ENCODE measurements at regions not wholly inside any gene's neighbourhood (a gene's known extent, or its start where the extent isn't known, plus 50 kb on each side); places are given as distances from the start of the nearest gene placed in this dataset.

DNA sequence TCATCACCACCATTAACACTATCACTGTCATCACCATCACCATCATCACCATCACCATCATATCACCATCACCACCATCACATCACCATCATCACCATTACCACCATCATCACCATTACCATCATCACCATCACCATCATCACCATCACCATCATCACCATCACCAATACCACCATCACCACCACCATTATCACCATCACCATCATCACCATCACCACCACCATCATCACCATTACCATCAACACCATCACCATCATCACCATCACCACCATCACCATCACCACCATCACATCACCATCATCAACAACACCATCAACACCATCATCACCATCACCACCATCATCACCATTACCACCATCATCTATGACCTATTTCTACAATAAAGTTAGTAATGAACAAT, 86.1 kb upstream of the PDE10A start:
- no peaks in the 10 kb centered on the region for H3K27me3 ChIP-seq
- H3K9me3 ChIP-seq = no peaks in the 10 kb centered on the region
- no peak overlapping the region for H3K4me3 ChIP-seq
- no peaks in the 10 kb centered on the region for H3K36me3 ChIP-seq
- no peak for DNase-seq

DNA sequence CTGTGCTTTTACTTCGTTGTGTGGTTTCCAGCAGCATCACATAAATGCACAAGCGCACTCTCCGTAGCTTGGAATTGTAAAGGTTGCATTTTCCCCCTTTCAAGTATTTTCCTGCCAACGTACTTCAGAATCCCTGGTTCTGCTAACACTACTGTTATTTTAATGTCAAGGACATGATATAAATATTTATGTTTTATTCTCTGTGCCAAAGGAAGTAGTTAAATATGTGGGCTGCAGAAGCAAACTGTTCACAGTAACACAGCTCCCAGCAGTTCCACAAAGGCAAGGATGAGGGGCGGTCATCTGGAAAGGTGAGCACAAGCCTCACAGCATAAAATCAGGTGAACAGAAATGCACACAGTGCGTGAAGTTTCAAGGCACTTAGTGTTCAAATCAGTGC, 85.3 kb upstream of the PDE10A start:
- no peaks in the 10 kb centered on the region for H3K9me3 ChIP-seq
- H3K36me3 ChIP-seq = no peaks in the 10 kb centered on the region
- H3K27me3 ChIP-seq = no peaks in the 10 kb centered on the region
- DNase-seq = no peak
- no peak overlapping the region for H3K4me3 ChIP-seq

DNA sequence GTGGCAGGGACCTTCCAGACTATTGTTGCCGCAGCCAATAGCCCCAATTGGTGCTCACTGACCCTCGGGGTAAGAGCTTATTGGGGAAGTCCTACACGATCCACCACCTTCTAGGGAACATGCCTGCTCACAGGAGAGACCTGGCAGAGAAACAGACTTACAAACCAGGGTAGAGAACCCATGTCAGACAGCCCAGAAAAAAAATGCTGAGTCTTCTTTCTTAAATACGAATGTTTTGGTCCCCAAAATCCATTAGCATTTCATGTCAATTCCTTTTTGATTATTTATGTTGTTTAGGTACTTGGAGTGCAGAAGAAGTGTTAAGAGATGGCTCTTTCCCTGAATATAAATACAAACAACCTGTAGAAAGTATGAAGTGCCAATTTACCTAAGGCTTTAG, 84.9 kb upstream of the PDE10A start:
- Histone ChIP-seq H3K27me3 (no peaks in the 10 kb centered on the region), H3K36me3 (no peaks in the 10 kb centered on the region), H3K9me3 (no peaks in the 10 kb centered on the region), H3K4me3 (no peak overlapping the region)
- DNase-seq = no peak

DNA sequence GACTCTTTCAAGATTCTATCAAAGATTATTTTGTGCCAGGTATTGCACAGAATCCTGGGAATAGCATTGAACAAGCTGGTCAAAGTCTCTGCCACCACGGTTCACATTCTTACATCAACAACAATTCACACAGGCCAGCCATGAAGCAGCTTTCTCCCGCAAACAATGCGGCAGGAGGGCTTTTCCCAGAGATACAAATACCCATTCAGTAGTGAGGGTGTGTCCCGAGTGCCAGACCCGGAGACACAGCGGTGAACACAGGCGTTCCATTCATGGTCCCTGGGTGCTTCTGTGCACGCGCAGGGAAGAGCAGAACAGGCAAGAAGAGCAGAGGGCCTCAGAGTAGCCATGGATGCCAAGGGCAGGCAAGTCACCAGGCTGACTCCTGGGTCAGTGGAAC, 83.3 kb upstream of the PDE10A start:
- no peak overlapping the region for H3K4me3 ChIP-seq
- no peaks in the 10 kb centered on the region for H3K9me3 ChIP-seq
- no peak for DNase-seq
- H3K36me3 ChIP-seq = no peaks in the 10 kb centered on the region
- H3K27me3 ChIP-seq = no peaks in the 10 kb centered on the region

DNA sequence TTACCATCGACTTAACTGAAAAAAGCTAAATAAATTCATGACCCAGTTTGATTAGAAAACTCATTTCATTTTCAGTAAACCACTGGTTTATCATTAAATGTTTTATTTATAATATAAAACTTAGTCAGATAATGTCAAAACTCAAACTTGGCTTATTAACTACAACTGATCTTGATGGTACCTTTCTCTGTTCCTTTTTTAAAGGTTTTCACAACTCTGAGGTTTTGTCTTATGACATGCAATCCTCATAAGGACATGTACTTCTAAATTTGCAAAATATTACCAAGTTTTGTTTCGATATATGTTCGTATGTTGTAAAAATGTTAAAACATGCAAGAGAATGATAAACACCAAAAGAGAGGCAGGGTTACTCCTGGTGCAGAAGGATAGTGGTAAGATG, 82.5 kb upstream of the PDE10A start:
- no peaks in the 10 kb centered on the region for H3K36me3 ChIP-seq
- H3K9me3 ChIP-seq = no peaks in the 10 kb centered on the region
- no peak overlapping the region for H3K4me3 ChIP-seq
- H3K27me3 ChIP-seq = no peaks in the 10 kb centered on the region
- DNase-seq = no peak

DNA sequence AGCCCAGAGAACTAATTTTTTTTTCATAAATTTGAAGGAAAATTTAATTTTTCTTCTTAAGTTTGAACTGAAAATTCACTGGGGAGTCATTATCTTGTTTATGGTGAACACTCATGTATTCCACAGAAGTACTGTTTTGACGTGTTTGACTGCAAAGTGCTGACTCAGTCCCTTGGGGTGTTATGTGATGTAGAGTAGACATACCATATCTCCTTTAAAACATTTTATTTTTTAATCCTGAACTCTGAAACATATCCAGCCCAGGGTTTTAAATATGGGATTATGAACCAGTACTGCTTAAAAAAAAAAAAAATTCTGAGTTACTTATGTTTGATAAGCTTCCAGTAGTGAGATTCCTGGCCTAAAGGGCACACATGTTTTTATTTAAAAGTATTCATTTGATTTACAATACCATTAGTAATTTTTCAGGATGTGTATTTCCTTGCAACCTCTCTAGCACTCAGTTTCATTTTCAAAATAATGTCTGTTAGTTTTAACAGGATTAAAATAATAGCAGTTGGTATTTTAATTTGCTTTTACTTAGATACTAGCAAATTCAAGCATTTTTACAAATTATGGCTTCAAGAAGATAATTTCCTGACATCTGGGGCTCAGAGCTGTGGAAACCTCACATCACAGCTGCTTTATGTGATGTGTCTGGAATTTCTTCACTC, 81.7 kb upstream of the PDE10A start:
- no peaks in the 10 kb centered on the region for H3K27me3 ChIP-seq
- H3K4me3 ChIP-seq = no peak overlapping the region
- no peaks in the 10 kb centered on the region for H3K9me3 ChIP-seq
- DNase-seq = no peak
- H3K36me3 ChIP-seq = no peaks in the 10 kb centered on the region

DNA sequence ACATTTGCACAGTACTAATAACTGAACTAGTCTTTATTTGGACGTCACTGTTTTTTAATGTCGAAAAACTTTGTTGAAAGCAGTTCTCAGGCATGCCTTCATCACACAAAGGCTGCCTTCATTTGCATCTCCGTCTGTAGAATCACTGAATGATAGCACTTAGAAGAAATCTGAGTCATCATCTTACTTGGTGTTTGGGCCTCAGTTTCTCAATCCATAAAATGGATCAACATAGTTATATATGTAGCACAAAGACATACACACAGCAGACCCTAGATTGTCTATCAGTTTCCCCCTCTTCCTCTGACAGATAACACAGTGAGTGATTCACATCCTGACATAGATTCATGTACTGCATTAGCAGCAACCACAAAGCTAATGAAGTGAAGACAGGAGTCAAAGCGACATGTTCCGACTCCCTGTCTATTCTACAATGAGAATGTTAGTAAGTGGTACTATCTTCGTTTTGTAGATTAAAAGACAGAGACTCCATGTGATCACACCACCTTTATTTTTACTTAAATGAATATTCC, 80.4 kb upstream of the PDE10A start:
- H3K27me3 ChIP-seq = no peaks in the 10 kb centered on the region
- H3K36me3 ChIP-seq = no peaks in the 10 kb centered on the region
- H3K9me3 ChIP-seq = no peaks in the 10 kb centered on the region
- no peak for DNase-seq
- H3K4me3 ChIP-seq = no peak overlapping the region

DNA sequence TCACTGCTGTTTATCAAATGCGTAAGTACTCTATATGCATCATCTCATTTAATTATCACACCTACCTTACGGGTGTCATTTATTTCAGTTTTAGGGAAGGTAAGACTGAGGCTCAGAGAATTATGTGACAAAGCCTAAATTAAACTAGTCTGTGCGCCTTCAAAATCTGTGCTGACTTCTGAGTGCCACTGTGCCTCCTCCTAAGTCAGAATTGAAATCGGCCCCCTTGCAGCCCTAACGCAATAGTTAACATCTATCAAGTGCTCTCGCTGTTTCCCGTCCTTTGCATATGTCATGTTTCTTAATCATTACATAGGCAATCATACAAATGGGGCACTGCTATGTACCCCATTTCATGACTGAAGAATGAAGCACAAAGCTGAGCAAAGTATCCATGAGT, 79.0 kb upstream of the PDE10A start:
- H3K36me3 ChIP-seq = no peaks in the 10 kb centered on the region
- H3K27me3 ChIP-seq = no peaks in the 10 kb centered on the region
- H3K4me3 ChIP-seq = no peak overlapping the region
- no peaks in the 10 kb centered on the region; the same call in 1 of the 2 replicates for H3K9me3 ChIP-seq
- no peak for DNase-seq

DNA sequence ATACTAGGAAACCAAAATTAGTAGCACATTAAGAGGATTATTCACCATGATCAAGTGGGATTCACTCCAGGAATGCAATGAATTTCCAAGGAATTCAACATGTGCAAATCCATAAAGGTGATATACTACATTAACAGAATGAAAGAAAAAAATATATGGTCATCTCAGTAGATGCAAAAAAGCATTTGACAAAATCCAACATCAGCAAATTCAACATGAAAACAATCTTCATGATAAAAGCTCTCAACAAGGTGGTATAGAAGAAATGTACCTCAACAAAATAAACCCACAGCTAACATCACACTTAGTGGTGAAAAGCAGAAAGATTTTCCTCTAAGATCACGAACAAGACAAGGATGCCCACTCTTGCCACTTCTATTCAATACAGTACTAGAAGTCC, 74.4 kb upstream of the PDE10A start:
- DNase-seq = no peak
- Histone ChIP-seq H3K27me3 (no peaks in the 10 kb centered on the region), H3K9me3 (no peaks in the 10 kb centered on the region; the same call in 1 of the 2 replicates), H3K36me3 (no peaks in the 10 kb centered on the region), H3K4me3 (no peak overlapping the region)

DNA sequence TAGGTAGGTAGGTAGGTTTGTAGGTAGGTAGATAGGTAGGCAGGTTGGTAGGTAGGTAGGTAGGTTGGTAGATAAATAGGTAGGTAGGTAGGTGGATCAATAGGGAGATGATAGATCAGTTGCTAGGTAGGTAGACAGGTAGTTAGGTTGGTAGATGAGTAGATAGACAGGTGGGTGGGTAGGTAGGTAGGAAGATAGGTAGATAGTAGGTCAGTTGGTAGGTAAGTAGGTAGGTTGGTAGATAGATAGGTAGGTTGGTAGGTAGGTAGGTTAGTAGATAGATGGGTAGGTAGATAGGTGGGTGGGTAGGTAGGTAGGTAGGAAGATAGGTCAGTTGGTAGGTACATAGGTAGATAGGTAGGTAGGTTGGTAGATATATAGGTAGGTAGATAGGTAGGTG, 72.0 kb upstream of the PDE10A start:
- H3K9me3 ChIP-seq = no peaks in the 10 kb centered on the region; the same call in 1 of the 2 replicates
- H3K27me3 ChIP-seq = no peaks in the 10 kb centered on the region
- no peaks in the 10 kb centered on the region for H3K36me3 ChIP-seq
- no peak for DNase-seq
- H3K4me3 ChIP-seq = no peak overlapping the region

DNA sequence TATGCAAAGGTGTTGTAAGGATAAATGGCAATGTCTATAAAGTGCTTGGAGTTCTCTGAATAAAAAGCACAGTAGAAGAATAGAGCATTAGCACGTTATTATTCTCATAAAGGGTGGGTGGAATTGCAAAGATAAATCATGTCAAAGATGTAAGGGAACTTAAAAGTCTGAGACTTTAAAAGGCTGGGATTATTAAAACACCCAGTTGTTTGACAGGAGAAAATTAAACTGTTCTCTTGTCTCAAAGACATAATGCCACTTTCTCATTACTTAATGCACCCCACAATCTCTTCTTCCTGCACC, 70.4 kb upstream of the PDE10A start:
- H3K36me3 ChIP-seq = no peaks in the 10 kb centered on the region
- no peaks in the 10 kb centered on the region for H3K27me3 ChIP-seq
- no peak overlapping the region for H3K4me3 ChIP-seq
- DNase-seq = no peak
- no peaks in the 10 kb centered on the region; the same call in 1 of the 2 replicates for H3K9me3 ChIP-seq

DNA sequence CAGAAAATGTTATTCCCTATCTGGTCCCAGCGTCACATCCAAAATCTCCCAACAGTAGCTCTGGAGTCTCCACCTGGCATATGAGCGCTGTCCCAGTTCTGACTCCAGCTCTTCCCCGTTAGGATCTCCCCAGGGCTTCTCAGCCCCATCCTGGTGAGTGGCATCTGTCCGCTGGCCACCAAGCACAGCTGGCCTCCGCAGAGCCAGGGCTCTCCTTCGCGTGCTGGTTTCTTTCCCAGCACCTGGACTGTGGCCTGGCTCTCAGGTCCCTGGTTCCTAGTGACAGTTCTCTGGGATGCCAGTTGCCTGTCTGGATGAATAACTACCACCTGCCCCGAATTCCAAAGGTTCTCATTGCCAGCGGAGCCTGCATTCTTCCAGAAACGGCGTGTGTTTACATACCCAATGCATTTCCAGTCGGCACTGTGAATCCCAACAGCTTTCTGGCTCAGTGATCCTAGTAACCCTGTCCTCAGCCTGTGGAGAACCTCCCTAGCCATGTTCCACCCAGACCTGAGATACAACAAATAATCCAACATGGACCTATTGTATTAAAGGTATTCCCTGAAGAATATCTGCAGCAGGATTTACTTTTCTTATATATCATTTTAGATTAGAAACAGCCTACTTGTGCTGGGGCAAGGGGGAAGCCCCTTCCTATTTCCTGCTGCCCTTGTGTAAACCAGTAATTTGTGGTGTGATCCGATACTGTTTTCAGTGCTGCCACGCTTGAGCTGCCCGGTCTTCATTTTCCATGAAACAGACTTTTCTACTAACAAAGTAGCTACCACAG, 69.9 kb upstream of the PDE10A start:
- H3K36me3 ChIP-seq = no peaks in the 10 kb centered on the region
- H3K27me3 ChIP-seq = no peaks in the 10 kb centered on the region
- H3K4me3 ChIP-seq = no peak overlapping the region
- H3K9me3 ChIP-seq = no peaks in the 10 kb centered on the region; the same call in 1 of the 2 replicates
- DNase-seq = no peak

DNA sequence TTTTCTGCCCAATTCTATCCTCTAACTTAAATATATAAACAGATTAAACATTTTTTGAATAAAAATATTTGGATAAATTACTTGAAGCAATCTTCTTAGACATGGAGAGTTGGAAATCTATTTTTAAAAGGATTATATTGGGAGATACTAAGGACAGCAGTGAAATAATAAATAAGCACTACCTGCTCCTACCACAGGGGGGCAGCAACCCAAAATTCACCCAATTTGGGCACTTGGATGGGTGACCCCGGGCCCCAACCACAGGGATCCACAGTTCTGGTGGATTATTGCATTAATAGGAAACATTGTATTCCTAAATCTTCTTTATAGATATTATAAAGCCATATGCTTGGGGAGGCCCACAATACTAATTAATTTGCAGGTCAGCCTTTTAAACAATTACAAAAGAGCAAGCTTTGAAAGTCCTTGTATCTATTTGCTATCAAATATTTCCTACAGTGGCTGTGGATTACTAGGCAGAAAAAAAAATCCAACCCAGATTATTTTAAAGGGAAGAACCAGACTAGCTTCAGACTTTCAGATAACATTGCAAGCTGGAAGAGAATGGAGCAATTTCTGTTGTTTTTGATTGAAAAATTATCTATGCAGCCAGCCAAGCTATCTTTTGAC, 66.4 kb upstream of the PDE10A start:
- DNase-seq = peak; percentile 17
- H3K36me3 ChIP-seq = no peaks in the 10 kb centered on the region
- no peaks in the 10 kb centered on the region for H3K9me3 ChIP-seq
- H3K4me3 ChIP-seq = no peak overlapping the region
- no peaks in the 10 kb centered on the region for H3K27me3 ChIP-seq

DNA sequence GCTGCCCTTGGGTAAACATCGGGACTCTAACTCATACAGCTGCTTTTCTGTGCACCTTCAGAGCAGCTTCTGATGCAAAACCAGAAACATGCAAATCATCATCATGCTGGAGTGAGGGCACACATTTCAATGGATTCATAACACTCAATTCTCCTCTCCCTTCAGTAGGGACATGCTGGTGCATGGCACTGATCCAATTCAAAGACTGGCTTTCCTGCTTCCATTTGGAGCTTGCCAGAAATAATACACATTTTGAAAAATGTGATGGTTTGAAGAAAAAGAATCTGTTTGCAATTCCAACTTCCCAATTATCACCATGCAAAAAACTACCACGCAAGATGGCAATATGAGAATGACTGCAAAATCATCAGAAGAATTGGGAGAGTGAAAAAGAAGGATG, 65.2 kb upstream of the PDE10A start:
- no peak for DNase-seq

DNA sequence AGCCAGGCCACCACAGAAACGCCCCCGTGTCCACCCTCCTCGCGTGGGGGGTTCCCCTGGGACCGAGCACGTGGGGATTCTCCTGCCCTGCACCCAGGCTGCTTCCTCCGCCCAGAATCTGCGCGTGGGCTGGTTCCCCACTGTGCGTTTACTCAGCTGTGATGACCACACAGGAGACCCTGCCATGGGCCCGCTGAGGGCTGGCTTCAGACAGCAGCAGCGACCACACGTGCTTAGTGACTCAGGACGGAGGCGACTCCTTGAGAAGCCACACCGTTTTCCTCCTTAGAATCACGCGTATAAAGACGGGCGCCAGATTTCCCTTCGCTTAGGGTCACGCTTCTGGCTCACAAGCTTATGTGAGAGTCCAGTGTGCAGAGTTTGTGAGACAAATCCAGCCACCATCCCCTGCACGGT, 63.9 kb upstream of the PDE10A start:
- no peaks in the 10 kb centered on the region for H3K9me3 ChIP-seq
- DNase-seq = peak; percentile 50
- H3K27me3 ChIP-seq = no peaks in the 10 kb centered on the region
- no peaks in the 10 kb centered on the region for H3K36me3 ChIP-seq
- no peak overlapping the region for H3K4me3 ChIP-seq

More for the DNA sequence above, 65.2 kb upstream of the PDE10A start:
- Histone ChIP-seq H3K4me3 (no peak overlapping the region), H3K9me3 (no peaks in the 10 kb centered on the region), H3K36me3 (no peaks in the 10 kb centered on the region), H3K27me3 (no peaks in the 10 kb centered on the region)

DNA sequence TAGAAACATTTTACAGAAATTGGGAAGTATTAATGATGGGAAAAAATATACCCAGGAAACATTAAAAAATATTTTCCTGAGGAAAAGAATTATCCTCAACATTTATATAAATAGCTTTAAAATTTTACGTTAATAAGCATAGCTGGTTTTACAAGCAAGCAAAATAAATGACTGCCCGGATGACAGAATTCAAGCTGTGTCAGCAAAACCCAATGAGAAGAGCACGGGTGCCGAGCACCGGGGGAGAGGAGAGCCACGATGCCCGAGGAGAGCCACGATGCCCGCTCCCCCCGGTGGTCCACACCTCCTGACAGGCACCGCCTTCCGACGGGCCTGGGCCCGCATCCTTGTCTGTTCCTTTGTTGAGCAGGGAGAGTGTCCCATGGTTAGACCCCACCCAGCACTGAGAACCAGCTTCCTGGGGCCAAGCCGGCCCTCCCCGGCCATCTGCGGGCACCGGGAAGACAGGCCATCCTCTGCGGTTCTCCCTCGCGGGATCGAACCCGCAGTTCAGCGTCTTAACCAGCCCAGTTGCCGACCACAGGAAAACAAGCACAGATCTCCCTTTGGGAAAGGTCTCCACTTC, 63.3 kb upstream of the PDE10A start:
- DNase-seq = no peak
- H3K4me3 ChIP-seq = no peak overlapping the region
- H3K36me3 ChIP-seq = no peaks in the 10 kb centered on the region
- no peaks in the 10 kb centered on the region for H3K27me3 ChIP-seq
- H3K9me3 ChIP-seq = no peaks in the 10 kb centered on the region

DNA sequence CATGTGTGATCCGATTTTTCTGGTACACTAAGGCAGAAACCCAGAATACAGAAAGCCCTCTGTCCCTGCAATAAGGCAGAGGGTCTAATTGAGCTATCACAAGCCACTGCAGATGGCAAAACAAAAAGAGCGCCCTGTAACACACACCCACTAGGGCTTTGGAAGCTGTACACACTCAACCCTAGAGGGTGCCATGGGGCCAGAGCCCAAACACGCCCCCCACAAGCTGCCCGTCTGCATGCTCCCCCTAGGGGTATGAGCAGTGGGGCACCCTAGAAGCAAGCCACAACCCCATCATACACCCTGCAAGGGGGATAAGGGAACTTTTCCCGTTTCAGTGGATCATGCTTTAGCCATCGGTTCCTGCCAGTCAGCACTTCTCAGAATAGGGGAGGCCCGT, 62.2 kb upstream of the PDE10A start:
- H3K27me3 ChIP-seq = no peaks in the 10 kb centered on the region
- H3K36me3 ChIP-seq = no peaks in the 10 kb centered on the region
- H3K4me3 ChIP-seq = no peak overlapping the region
- DNase-seq = no peak
- H3K9me3 ChIP-seq = no peaks in the 10 kb centered on the region
